ENCODE measurements at regions not wholly inside any gene's neighbourhood (a gene's known extent, or its start where the extent isn't known, plus 50 kb on each side); places are given as distances from the start of the nearest gene placed in this dataset.

DNA sequence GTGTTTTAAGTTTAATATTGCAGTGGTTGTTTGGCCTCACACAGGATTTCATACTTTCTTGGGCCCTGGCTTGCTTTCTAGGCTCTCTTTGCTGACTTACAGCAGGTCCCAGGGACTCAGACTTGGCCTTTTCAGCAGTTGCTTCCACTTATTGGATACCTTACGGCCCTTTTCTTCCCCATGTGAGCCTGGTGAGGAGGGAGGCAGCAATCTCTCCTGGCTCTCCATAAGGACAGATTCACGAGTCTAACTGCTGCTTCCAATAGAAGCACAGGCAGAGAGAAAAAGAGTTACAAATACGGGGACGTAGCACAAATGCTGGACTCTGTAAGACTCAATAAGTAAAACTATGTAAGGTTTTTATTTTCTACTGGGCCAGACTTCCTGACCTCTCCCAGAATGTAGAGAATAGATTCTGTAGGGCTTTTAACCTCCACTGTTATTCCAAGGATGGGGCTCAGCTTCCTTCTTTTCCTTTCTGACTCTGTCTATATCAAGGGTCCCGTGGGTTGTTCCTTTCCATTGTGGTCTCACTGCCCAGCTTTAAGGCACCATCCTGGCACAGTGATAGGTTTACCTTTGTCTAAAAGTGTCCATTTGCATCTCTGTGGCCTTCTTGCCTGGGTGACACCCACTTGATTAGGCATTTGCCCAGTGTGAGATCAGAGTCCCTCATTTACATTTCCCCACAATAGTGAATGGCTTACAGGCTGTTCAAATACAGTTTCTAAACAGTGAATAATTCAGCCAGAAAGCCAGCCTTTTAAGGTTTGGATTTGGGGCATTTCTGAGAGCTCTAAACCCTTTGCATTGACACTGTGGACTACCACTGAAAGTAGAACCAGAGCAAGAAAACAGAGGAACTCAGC is 92.8 kb downstream of the RASSF10 start:
- TF ChIP-seq CTCF (IDR thresholded peaks at IDR 0.05) = no peak
- no peak for TF ChIP-seq POLR2A (IDR thresholded peaks at IDR 0.05)
